ENCODE measurements at regions not wholly inside any gene's neighbourhood (a gene's known extent, or its start where the extent isn't known, plus 50 kb on each side); places are given as distances from the start of the nearest gene placed in this dataset.

- 66% methylated on average over 2 of the region's 4 CpGs for WGBS
- TF ChIP-seq EP300 (IDR thresholded peaks at IDR 0.05) (no peak), CTCF (IDR thresholded peaks at IDR 0.05) (no peak), POLR2A (IDR thresholded peaks at IDR 0.05; ENCODE audit: low read depth) (no peak), POLR2AphosphoS5 (IDR thresholded peaks at IDR 0.05) (no peak)
These were observed 445.8 kb downstream of the SATB2 start for GRCh38 chr2:199011908-199012307.

GRCh38 chr2:198994678-198995077 lies 463.1 kb downstream of the SATB2 start:
- 66% methylated on average over 1 of the region's 1 CpG for WGBS

More at GRCh38 chr2:199011908-199012307, 445.8 kb downstream of the SATB2 start:
- H3K27me3 ChIP-seq: peaks cover 0 to 6% (median 0%) of the 10 kb centered on the region in 4 donors
- H3K4me1 ChIP-seq: no peaks in the 10 kb centered on the region
- intact Hi-C loops (cut with DNase I): no loop called here
- H3K36me3 ChIP-seq: no peaks in the 10 kb centered on the region
- no peak overlapping the region for H3K27ac ChIP-seq (replicated peaks in 1 of 4)
- no peak overlapping the region for H3K4me3 ChIP-seq
- H3K9me3 ChIP-seq: peaks cover 0 to 25% (median 11%) of the 10 kb centered on the region in 4 donors
- no peak for DNase-seq (ENCODE audit: extremely low spot score)

GRCh38 chr2:198991431-198991830 lies 466.3 kb downstream of the SATB2 start:
- H3K9me3 ChIP-seq: peaks cover 0 to 4% (median 2%) of the 10 kb centered on the region in 4 donors
- H3K4me3 ChIP-seq: no peak overlapping the region
- 76% methylated on average over 2 of the region's 2 CpGs for WGBS
- H3K36me3 ChIP-seq: no peaks in the 10 kb centered on the region
- H3K27ac ChIP-seq (replicated peaks in 1 of 4): no peak overlapping the region
- TF ChIP-seq POLR2AphosphoS5 (IDR thresholded peaks at IDR 0.05) (no peak), POLR2A (IDR thresholded peaks at IDR 0.05; ENCODE audit: low read depth) (no peak), EP300 (IDR thresholded peaks at IDR 0.05) (no peak), CTCF (IDR thresholded peaks at IDR 0.05) (no peak)
- DNase-seq (ENCODE audit: extremely low spot score): no peak
- intact Hi-C loops (cut with DNase I): no loop called here
- no peaks in the 10 kb centered on the region for H3K27me3 ChIP-seq
- no peaks in the 10 kb centered on the region for H3K4me1 ChIP-seq

More at GRCh38 chr2:198994678-198995077, 463.1 kb downstream of the SATB2 start:
- DNase-seq (ENCODE audit: extremely low spot score): no peak
- no peak overlapping the region for H3K27ac ChIP-seq (replicated peaks in 1 of 4)
- H3K36me3 ChIP-seq: no peaks in the 10 kb centered on the region
- H3K4me1 ChIP-seq: no peaks in the 10 kb centered on the region
- TF ChIP-seq POLR2AphosphoS5 (IDR thresholded peaks at IDR 0.05) (no peak), EP300 (IDR thresholded peaks at IDR 0.05) (no peak), CTCF (IDR thresholded peaks at IDR 0.05) (no peak), POLR2A (IDR thresholded peaks at IDR 0.05; ENCODE audit: low read depth) (no peak)
- peaks cover 0 to 4% (median 2%) of the 10 kb centered on the region in 4 donors for H3K9me3 ChIP-seq
- no peak overlapping the region for H3K4me3 ChIP-seq
- H3K27me3 ChIP-seq: no peaks in the 10 kb centered on the region
- intact Hi-C loops (cut with DNase I): no loop called here

- Histone ChIP-seq H3K27ac (replicated peaks in 1 of 4) (no peak overlapping the region), H3K27me3 (no peaks in the 10 kb centered on the region), H3K4me3 (no peak overlapping the region), H3K36me3 (no peaks in the 10 kb centered on the region), H3K4me1 (no peaks in the 10 kb centered on the region), H3K9me3 (peaks cover 0 to 24% (median 12%) of the 10 kb centered on the region in 4 donors)
- no peak for TF ChIP-seq POLR2AphosphoS5 (IDR thresholded peaks at IDR 0.05)
- TF ChIP-seq CTCF (IDR thresholded peaks at IDR 0.05): no peak
- TF ChIP-seq EP300 (IDR thresholded peaks at IDR 0.05): no peak
- no peak for TF ChIP-seq POLR2A (IDR thresholded peaks at IDR 0.05; ENCODE audit: low read depth)
- intact Hi-C loops (cut with DNase I): no loop called here
- no peak for DNase-seq (ENCODE audit: extremely low spot score)
These were observed 482.0 kb downstream of the SATB2 start for GRCh38 chr2:198975779-198976178.

GRCh38 chr2:198973785-198974184 lies 484.0 kb downstream of the SATB2 start:
- no peak overlapping the region for H3K27ac ChIP-seq (replicated peaks in 1 of 4)
- no peak for TF ChIP-seq POLR2A (IDR thresholded peaks at IDR 0.05; ENCODE audit: low read depth)
- no peak for TF ChIP-seq CTCF (IDR thresholded peaks at IDR 0.05)
- TF ChIP-seq EP300 (IDR thresholded peaks at IDR 0.05): no peak
- TF ChIP-seq POLR2AphosphoS5 (IDR thresholded peaks at IDR 0.05): no peak
- H3K4me3 ChIP-seq: no peak overlapping the region
- whole genome bisulfite sequencing: 92% methylated on average over 2 of the region's 2 CpGs
- intact Hi-C loops (cut with DNase I): no loop called here
- no peaks in the 10 kb centered on the region for H3K27me3 ChIP-seq
- no peaks in the 10 kb centered on the region for H3K36me3 ChIP-seq
- DNase-seq (ENCODE audit: extremely low spot score): no peak
- no peaks in the 10 kb centered on the region for H3K4me1 ChIP-seq
- H3K9me3 ChIP-seq: peaks cover 0 to 24% (median 12%) of the 10 kb centered on the region in 4 donors

Measured in esophagus muscularis mucosa (tissue), 4 donors.